Endothelial cell of umbilical vein (primary cell): ENCODE measurements at regions not wholly inside any gene's neighbourhood (a gene's known extent, or its start where the extent isn't known, plus 50 kb on each side); places are given as distances from the start of the nearest gene placed in this dataset.

Source experiments
- BruUV-seq: library from RNA; stranded (reverse); fragments of 400-500 nt; replicated peaks from 2 replicates; lab custom pipeline; 2021; lab: Mats Ljungman, UMichigan
- CTCF ChIA-PET: fragments of 300-600, 350-600 bp; sonication (Branson Sonifier 250); formaldehyde crosslinking; loops from one replicate; lab custom pipeline; 2021; ENCODE audit warnings: antibody characterized with exemption, inconsistent platforms; lab: Charles Lee
- POLR2A ChIA-PET: fragments of 300-600, 350-600 bp; sonication (Branson Sonifier 250); formaldehyde crosslinking; loops from one replicate; lab custom pipeline; 2021; ENCODE audit warnings: antibody characterized with exemption, inconsistent platforms; lab: Charles Lee
- DNase-seq: peaks from one replicate; pipeline ENCODE4 v3.0.0-alpha.2; 2011; ENCODE audit warnings: low read depth, low spot score
- FAIRE-seq: peaks from 2 replicates; lab custom pipeline; 2011; peaks lifted over from hg19 to GRCh38; lab: Jason Lieb, UNC
- H2AFZ ChIP-seq: 2 replicates; pipeline ENCODE4 v1.6.0; 2012; ENCODE audit warnings: low read depth, low read length, control low read depth, inconsistent platforms
- H3K27ac ChIP-seq: 2 replicates; pipeline ENCODE4 v1.5.1; 2011; ENCODE audit warnings: low read depth, mild to moderate bottlenecking, control low read depth, low read length, moderate library complexity; ENCODE audit not compliant: insufficient read depth
- H3K27me3 ChIP-seq, 2 experiments: 2 replicates each; pipeline versions ENCODE4 v1.6.0 to v1.6.1; 2011; ENCODE audit warnings: low read length in 2 of 2, mixed read lengths in 1 of 2; ENCODE audit not compliant: control insufficient read depth in 2 of 2, insufficient read depth in 2 of 2
- H3K36me3 ChIP-seq, 2 experiments: 2 replicates in 1 of 2; 3 replicates in 1 of 2; pipeline ENCODE4 v1.5.1; 2011; ENCODE audit warnings: low read length in 2 of 2, mild to moderate bottlenecking in 1 of 2, moderate library complexity in 1 of 2; ENCODE audit not compliant: control insufficient read depth in 2 of 2, insufficient read depth in 2 of 2; ENCODE audit errors: extremely low read depth in 1 of 2
- H3K4me1 ChIP-seq: 3 replicates; pipeline ENCODE4 v1.5.1; 2011; ENCODE audit warnings: mild to moderate bottlenecking, low read length; ENCODE audit not compliant: control insufficient read depth, insufficient read depth; ENCODE audit errors: extremely low read depth
- H3K4me2 ChIP-seq: 2 replicates; pipeline ENCODE4 v1.6.1; 2011; ENCODE audit warnings: low read length, control low read depth, mixed read lengths; ENCODE audit not compliant: insufficient read depth
- H3K4me3 ChIP-seq, 3 experiments: fragments of 200-600 bp in 1 of 3; sonication (generic), shearing (Covaris generic) in 1 of 3; replicated peaks in 1 of 3; 2 replicates each; pipeline ENCODE4 v1.5.1; 2011 to 2016; ENCODE audit warnings: control low read depth in 3 of 3, low read length in 3 of 3, mild to moderate bottlenecking in 2 of 3, inconsistent platforms in 1 of 3, low read depth in 1 of 3, moderate library complexity in 1 of 3; ENCODE audit not compliant: insufficient read depth in 1 of 3
- H3K79me2 ChIP-seq: 2 replicates; pipeline ENCODE4 v1.6.0; 2012; ENCODE audit warnings: low read length, inconsistent platforms; ENCODE audit not compliant: control insufficient read depth, insufficient read depth
- H3K9ac ChIP-seq: replicated peaks from 2 replicates; pipeline ENCODE3; 2011; ENCODE audit warnings: low read length, control low read depth; ENCODE audit not compliant: insufficient read depth; ENCODE audit errors: extremely low read depth
- H3K9me1 ChIP-seq: replicated peaks from 3 replicates; pipeline ENCODE4 v1.6.0; 2011; ENCODE audit warnings: mild to moderate bottlenecking, low read length; ENCODE audit not compliant: control insufficient read depth, insufficient read depth; ENCODE audit errors: extremely low read depth
- H3K9me3 ChIP-seq: replicated peaks from 2 replicates; pipeline ENCODE4 v1.5.1; 2012; ENCODE audit warnings: low read length, inconsistent platforms; ENCODE audit not compliant: control insufficient read depth, insufficient read depth
- H4K20me1 ChIP-seq: replicated peaks from 2 replicates; pipeline ENCODE3; 2011; ENCODE audit warnings: mild to moderate bottlenecking, low read length; ENCODE audit not compliant: control insufficient read depth, insufficient read depth; ENCODE audit errors: extremely low read depth
- EZH2 ChIP-seq: IDR thresholded peaks from 2 replicates; pipeline ENCODE4 v1.6.1; 2012; ENCODE audit warnings: borderline replicate concordance, low read depth, mild to moderate bottlenecking, moderate library complexity, low read length, inconsistent platforms; ENCODE audit not compliant: severe bottlenecking
- FOS ChIP-seq: IDR thresholded peaks from 2 replicates; pipeline ENCODE4 v1.6.1; 2011; ENCODE audit warnings: mild to moderate bottlenecking, low read length, moderate library complexity, borderline replicate concordance; ENCODE audit not compliant: insufficient read depth
- GATA2 ChIP-seq: IDR thresholded peaks from 2 replicates; pipeline ENCODE4 v1.7.0; 2011; ENCODE audit warnings: low read depth, mild to moderate bottlenecking, moderate library complexity, mixed read lengths, low read length; ENCODE audit not compliant: insufficient read length, insufficient read depth
- JUN ChIP-seq: IDR thresholded peaks from 2 replicates; pipeline ENCODE4 v1.6.1; 2011; ENCODE audit warnings: borderline replicate concordance, low read depth; ENCODE audit not compliant: insufficient read length, insufficient read depth
- MYC ChIP-seq: IDR thresholded peaks from one replicate; pipeline ENCODE4 v1.6.1; 2011; ENCODE audit warnings: mild to moderate bottlenecking, low read depth, low read length
- POLR2A ChIP-seq: IDR thresholded peaks from 2 replicates; pipeline ENCODE4 v1.6.1; 2012; ENCODE audit warnings: low read depth, mild to moderate bottlenecking, control low read depth, low read length
- POLR2AphosphoS5 ChIP-seq: IDR thresholded peaks from 2 replicates; pipeline ENCODE4 v1.6.1; 2012; ENCODE audit warnings: low read depth, mild to moderate bottlenecking, control low read depth, low read length, moderate library complexity; ENCODE audit not compliant: insufficient read depth
- dilution Hi-C: fragments of 300-500 bp; cut with MboI; formaldehyde crosslinking; loops from one replicate; pipeline ENCODE4 v1.15.0; 2019; ENCODE audit warnings: low sequenced_read_pairs; ENCODE audit not compliant: extremely low pct_ligation_motif_present
- intact Hi-C: fragments of 100-400 bp; cut with micrococcal nuclease; formaldehyde crosslinking; loops from one replicate; pipeline ENCODE4 v1.10.0; 2022
- TF ChIP-seq, protein P1 (sequence below): IDR thresholded peaks from 2 replicates; pipeline ENCODE4 v1.6.1; 2011; ENCODE audit not compliant: insufficient read depth, insufficient read length
- TF ChIP-seq, protein P2 (sequence below), 2 donors: IDR thresholded peaks; 1 replicate in 1 of 2; 2 replicates in 1 of 2; pipeline ENCODE4 v1.5.1; 2011; ENCODE audit warnings: low read length in 2 of 2, mild to moderate bottlenecking in 2 of 2, moderate library complexity in 2 of 2, control low read depth in 1 of 2, inconsistent platforms in 1 of 2, low read depth in 1 of 2; ENCODE audit not compliant: insufficient read depth in 1 of 2; ENCODE audit errors: extremely low read depth in 1 of 2

DNA sequence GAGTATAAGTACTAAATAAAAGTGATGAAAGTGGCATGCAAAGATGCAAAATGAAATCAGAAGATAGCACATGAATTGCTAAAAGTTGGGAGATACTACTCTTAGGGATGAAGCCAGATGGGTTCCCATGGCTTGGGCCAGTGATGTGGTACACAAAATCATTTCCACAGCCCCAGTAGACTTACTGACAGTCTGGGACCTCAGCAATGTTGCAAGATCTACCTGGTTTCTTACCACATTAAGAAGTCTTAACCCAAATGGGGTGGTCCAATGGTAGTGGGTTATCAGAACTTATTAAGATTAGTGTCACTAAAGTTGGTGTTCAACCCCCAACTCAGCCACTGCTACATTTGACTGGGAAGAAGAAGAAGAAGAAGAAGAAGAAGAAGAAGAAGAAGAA lies 227.7 kb upstream of the IRF2BP2 start:
- Histone ChIP-seq H3K36me3 (no peaks in the 10 kb centered on the region), H3K4me3 (no peak overlapping the region), H2AFZ (no peak overlapping the region), H3K4me1 (no peaks in the 10 kb centered on the region), H3K27ac (no peak overlapping the region), H3K9me3 (no peaks in the 10 kb centered on the region), H3K9me1 (no peaks in the 10 kb centered on the region), H4K20me1 (no peaks in the 10 kb centered on the region), H3K4me2 (no peak overlapping the region), H3K9ac (no peak overlapping the region), H3K79me2 (no peaks in the 10 kb centered on the region), H3K27me3 (no peaks in the 10 kb centered on the region)
- dilution Hi-C loops (loop anchor here (25.0 kb wide), 1 partner anchor 100 kb away; no protein-coding TSS in a partner anchor), intact Hi-C loops (no loop called here)
- DNase-seq (no peak), FAIRE-seq (no peak)
- BruUV-seq, result no TSS peak
- ChIA-PET CTCF (no interaction called here), POLR2A (no interaction called here)
- TF ChIP-seq, protein P1, sequence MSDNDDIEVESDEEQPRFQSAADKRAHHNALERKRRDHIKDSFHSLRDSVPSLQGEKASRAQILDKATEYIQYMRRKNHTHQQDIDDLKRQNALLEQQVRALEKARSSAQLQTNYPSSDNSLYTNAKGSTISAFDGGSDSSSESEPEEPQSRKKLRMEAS, result no peak
- no peak for TF ChIP-seq POLR2A

DNA sequence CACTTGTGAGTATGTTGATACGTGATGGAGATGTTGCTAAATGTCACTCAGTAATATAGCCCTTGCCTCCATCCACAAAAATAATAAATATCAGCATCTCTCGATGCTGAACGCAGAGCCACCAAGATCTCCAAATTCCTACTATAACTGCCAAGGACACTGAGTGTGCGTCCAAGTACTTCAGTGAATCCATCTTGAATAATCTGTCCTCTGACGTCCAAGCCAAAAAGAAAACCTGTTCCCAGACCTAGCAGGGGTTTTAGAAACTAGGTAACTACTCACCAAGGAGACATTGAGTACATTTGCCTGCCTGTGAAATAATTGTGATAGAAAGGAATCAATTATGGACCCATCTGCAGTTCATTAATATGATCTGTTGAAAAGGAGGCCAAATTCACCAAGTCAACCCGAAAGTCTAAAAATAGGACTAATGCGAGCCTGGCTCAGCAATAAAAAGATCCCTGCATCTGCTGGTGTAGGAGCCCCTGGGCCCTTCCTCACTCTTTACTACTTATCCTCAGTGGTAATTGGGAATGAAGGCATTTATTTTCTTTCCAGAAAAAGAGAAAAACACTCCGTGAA lies 226.9 kb upstream of the IRF2BP2 start:
- Histone ChIP-seq H3K27me3 (no peaks in the 10 kb centered on the region), H3K4me1 (no peaks in the 10 kb centered on the region), H3K4me3 (no peak overlapping the region), H3K9me1 (no peaks in the 10 kb centered on the region), H2AFZ (no peak overlapping the region), H3K79me2 (no peaks in the 10 kb centered on the region), H3K27ac (no peak overlapping the region), H3K4me2 (no peak overlapping the region), H3K9me3 (no peaks in the 10 kb centered on the region), H3K36me3 (no peaks in the 10 kb centered on the region), H3K9ac (no peak overlapping the region), H4K20me1 (no peaks in the 10 kb centered on the region)
- no peak for TF ChIP-seq POLR2A
- TF ChIP-seq GATA2, result no peak
- TF ChIP-seq FOS, result no peak
- TF ChIP-seq EZH2, result no peak
- TF ChIP-seq, protein P2, sequence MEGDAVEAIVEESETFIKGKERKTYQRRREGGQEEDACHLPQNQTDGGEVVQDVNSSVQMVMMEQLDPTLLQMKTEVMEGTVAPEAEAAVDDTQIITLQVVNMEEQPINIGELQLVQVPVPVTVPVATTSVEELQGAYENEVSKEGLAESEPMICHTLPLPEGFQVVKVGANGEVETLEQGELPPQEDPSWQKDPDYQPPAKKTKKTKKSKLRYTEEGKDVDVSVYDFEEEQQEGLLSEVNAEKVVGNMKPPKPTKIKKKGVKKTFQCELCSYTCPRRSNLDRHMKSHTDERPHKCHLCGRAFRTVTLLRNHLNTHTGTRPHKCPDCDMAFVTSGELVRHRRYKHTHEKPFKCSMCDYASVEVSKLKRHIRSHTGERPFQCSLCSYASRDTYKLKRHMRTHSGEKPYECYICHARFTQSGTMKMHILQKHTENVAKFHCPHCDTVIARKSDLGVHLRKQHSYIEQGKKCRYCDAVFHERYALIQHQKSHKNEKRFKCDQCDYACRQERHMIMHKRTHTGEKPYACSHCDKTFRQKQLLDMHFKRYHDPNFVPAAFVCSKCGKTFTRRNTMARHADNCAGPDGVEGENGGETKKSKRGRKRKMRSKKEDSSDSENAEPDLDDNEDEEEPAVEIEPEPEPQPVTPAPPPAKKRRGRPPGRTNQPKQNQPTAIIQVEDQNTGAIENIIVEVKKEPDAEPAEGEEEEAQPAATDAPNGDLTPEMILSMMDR (IDR thresholded peaks at IDR 0.05; ENCODE audit: extremely low read depth in 1 of 2, insufficient read depth in 1 of 2, low read depth in 1 of 2, low read length in 2 of 2), result no peak
- TF ChIP-seq POLR2AphosphoS5, result no peak
- TF ChIP-seq, protein P1, result no peak
- no peak for TF ChIP-seq JUN
- no peak for TF ChIP-seq MYC
- FAIRE-seq (no peak), DNase-seq (no peak)
- ChIA-PET POLR2A (no interaction called here), CTCF (no interaction called here)
- no TSS peak for BruUV-seq
- intact Hi-C loops (no loop called here), dilution Hi-C loops (loop anchor here (25.0 kb wide), 1 partner anchor 100 kb away; no protein-coding TSS in a partner anchor)
